ENCODE measurements at regions not wholly inside any gene's neighbourhood (a gene's known extent, or its start where the extent isn't known, plus 50 kb on each side); places are given as distances from the start of the nearest gene placed in this dataset.
"Not testable (repeated sequence)": the region's sequence is repeated elsewhere in the genome, so short reads cannot be mapped to it uniquely, and the experiment has no call there.

GRCh38 chr21:18553786-18554185, 150.2 kb upstream of the TMPRSS15 start:
- DNase-seq (ENCODE audit: low spot score), result no peak

GRCh38 chr21:18567770-18568169, 164.2 kb upstream of the TMPRSS15 start:
- DNase-seq (ENCODE audit: low spot score), result not testable (repeated sequence)

DNA sequence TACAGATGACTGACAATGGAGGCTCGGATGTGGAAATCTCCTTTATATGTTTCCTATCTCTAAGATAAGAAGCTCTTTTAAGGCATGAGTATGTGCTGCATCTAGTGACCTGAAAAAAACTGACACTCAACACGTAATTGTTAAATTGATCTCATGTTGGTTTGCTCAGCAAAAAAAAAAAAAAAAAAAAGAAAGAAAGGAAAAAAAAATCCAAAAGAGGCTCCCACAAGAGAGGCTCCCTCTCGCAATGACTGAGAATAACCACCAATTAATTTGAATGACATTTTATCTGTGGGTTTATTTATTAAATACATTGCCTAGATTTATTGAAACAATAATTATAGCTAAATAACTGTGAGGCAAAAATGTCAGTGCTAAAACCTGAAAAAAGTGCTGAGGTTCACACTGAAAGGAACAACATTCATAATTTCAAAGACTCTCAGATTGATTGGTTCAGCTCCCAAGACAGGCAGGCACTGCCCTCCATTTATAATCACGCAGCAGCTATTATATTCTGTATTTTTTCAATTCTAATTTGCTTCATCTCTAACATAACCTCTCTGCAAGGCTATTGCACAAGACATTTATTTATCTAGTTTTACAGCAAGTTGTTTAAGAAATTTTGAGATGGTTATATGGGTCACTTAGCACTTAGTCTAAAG, 184.5 kb upstream of the TMPRSS15 start:
- no peak for DNase-seq (ENCODE audit: low spot score)

GRCh38 chr21:18601146-18601545, 197.6 kb upstream of the TMPRSS15 start:
- no peak for DNase-seq (ENCODE audit: low spot score)

GRCh38 chr21:18602711-18603110, 199.1 kb upstream of the TMPRSS15 start:
- DNase-seq (ENCODE audit: low spot score), result no peak

GRCh38 chr21:18603261-18603660, 199.7 kb upstream of the TMPRSS15 start:
- DNase-seq (ENCODE audit: low spot score), result no peak

DNA sequence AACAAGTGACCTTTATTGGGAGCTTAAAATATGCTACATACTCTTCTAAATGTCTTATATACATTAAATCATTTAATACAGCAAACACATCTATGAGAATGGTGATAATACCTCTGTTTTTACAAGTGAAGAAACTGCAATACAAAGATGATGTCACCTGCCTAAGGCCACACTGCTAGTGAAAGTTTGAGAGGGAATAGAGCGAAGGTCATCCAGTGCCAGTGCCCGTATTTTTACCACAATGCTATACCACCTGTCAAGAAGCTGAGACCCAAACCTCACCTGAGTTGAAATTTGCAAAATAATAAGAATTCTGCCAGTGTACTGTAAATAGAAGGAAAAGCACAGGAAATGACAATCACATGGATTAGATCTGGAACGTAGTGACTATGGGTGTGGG, 200.4 kb upstream of the TMPRSS15 start:
- no peak for DNase-seq (ENCODE audit: low spot score)

DNA sequence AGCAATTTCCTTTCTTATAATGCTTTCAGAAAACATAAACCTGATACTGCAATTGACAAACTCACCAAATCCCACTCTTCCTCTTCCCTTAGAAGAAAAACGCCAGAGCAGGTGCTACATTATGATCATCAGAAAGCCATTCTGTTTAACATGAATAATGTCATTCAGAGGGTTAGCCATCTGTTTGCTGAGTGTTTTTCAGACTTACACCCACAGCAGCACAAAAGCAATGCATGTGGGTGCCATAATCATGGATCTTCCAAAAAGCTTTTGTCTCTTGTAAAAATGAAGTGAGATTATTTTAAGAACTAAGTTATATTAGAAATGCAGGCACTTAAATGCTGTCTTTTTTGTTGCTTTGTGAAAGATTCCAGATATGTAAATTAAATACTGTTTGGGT, 204.6 kb upstream of the TMPRSS15 start:
- no peak for DNase-seq (ENCODE audit: low spot score)

DNA sequence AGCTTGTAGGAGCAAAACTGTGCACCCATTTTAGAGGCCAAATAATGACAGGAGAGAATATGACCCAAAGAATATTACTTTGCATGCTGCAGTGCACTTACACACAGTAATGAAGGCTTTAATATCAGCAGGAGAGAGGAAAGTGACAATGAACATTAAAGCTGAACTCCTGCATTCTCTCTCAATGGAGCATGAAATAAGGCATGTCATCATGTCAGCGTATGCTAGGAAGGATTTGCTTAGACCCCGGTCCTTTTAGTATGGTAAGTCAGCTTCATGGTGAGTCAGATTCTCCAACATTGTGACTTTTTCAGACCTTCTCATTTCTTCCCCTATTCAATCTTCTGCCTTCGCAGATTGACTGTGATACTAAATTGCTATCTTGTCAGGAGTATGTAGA, 210.7 kb upstream of the TMPRSS15 start:
- no peak for DNase-seq (ENCODE audit: low spot score)

DNA sequence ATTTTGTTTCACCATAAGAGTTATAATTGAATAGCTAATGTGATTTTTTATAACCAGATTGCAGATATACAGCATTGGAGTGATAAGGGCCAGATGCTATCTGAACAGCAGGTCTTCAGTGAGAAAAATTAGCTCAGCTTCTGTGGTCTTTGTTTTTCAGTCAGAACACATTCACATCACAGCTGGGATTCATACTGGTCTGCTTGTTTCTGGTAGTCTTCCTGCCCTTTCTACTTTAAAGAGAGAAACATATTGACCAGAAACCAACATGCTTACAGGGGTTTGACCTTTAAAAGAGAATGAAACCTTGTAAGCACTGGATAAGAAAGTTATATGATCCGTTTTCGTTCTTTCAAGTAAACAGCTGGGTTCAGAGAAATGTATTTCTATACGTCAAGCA, 213.7 kb upstream of the TMPRSS15 start:
- DNase-seq (ENCODE audit: low spot score), result no peak

GRCh38 chr21:18620436-18620835, 216.9 kb upstream of the TMPRSS15 start:
- no peak for DNase-seq (ENCODE audit: low spot score)

- DNase-seq (ENCODE audit: low spot score), result no peak
These were observed 218.8 kb upstream of the TMPRSS15 start for GRCh38 chr21:18622383-18622782.

DNA sequence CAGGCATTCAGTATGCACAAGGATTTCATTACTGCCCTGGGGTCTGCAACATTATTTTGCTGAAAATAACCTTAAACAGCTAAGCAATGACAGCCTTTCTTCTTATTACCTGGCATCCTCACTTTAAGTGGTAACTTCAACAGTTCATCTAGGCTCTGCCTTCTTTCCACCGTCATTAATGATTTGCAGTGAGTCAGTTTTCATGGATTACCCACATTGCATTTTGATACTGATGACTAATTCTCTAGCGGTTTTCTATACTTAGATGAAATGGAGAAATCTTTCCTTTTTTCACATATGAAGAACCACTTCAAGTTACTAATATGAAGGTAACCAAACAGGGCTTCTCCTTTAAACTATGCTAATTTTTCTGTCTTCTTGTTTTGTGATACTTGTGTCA, 226.9 kb upstream of the TMPRSS15 start:
- no peak for DNase-seq (ENCODE audit: low spot score)

GRCh38 chr21:18636897-18637296, 233.3 kb upstream of the TMPRSS15 start:
- DNase-seq (ENCODE audit: low spot score), result no peak

GRCh38 chr21:18646116-18646515, 242.5 kb upstream of the TMPRSS15 start:
- no peak for DNase-seq (ENCODE audit: low spot score)

DNA sequence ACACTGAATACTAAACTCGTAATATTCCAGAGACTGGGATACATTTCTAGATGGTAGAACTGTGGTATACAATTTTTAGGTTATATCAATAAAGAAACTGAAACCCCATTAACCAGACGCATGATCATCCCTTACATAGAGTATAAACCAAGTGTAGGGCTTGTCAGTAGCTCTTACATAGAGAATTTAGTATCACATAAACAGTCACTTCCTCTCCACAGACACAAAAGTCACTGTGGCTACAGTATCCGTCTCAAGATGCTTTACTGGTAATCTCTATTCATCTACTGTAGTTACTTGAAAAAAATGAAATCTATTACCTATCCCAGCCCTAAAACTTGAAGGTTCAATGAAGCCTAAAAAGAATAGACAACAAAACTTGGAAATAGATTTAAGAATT, 252.3 kb upstream of the TMPRSS15 start:
- no peak for DNase-seq (ENCODE audit: low spot score)

- DNase-seq (ENCODE audit: low spot score), result no peak
These were observed 258.3 kb upstream of the TMPRSS15 start for GRCh38 chr21:18661842-18662241.

DNA sequence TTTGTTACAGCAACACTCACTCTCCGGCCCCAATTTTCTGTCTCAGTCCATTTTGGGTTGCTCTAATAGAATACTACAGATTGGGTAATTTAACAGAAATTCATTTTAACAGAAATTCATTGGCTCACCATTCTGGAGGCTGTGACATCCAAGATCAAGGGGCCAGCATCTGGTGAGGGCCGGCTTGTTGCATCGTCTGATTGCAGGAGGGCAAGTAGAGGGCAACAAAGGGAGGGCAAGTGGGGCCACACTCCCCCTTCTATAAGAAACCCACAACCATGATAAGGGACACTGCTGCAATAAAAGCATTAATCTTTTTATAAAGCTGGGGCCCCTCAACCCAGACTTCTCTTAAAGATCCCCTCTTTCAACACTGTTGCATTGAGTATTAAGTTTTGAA, 260.1 kb upstream of the TMPRSS15 start:
- no peak for DNase-seq (ENCODE audit: low spot score)

GRCh38 chr21:18666725-18667124, 263.1 kb upstream of the TMPRSS15 start:
- DNase-seq (ENCODE audit: low spot score), result no peak

DNA sequence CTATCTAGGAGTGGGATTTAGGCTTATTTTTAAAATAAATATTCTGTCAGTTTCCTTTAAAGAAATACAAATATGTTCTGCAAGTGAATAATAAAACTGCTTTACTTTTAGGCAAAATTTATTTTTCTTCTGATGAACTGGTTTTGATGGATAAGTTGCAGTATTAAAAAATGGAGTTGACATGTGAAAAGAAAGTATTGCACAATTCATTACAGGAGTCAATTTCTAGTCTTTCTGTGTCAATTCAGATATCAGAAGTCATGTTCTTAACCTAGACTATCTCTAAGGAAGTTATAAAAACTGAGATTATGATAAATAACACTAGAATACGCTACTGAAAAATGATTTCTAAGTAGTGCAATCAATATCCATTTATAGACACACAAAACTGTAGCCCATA, 270.2 kb upstream of the TMPRSS15 start:
- DNase-seq (ENCODE audit: low spot score), result no peak

GRCh38 chr21:18677632-18678031, 274.0 kb upstream of the TMPRSS15 start:
- DNase-seq (ENCODE audit: low spot score), result no peak

GRCh38 chr21:18705971-18706370, 302.4 kb upstream of the TMPRSS15 start:
- no peak for DNase-seq (ENCODE audit: low spot score)

DNA sequence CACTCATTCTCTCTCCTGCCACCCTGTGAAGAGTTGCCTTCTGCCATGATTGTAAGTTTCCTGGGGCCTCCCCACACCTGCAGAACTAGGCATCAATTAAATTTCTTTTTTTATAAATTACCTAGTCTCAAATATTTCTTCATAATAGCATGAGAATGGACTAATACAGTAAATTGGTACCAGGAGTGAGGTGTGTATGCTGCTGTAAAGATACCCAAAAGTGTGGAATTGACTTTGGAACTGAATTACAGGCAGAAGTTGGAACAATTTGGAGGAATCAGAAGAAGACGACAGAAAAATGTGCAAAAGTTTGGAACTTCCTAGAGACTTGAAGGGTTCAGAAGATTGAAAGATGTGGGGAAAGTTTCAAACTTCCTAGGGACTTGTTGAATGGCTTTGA, 308.1 kb upstream of the TMPRSS15 start:
- DNase-seq (ENCODE audit: low spot score), result no peak

DNA sequence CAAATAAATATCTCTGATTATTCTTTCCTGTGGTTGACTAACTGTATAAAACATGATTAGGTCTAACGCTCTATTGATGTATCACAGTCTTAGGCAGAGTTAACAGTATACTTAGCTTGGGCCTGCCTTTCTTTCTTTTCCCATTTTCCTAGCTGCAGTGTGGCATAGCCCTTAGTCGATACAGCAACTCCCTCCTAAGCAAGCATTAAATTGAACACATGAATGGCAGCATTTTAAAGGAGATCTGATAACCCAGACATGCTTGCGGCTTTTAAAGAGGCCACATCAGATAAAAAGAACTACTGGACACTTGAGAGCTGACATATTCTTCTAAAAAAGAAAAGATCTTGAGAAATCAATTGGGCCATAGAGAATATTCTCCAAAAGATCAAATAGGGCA, 312.0 kb upstream of the TMPRSS15 start:
- DNase-seq (ENCODE audit: low spot score), result no peak

All from HuH-7 (cell line).